GM18505 (cell line): ENCODE measurements at regions not wholly inside any gene's neighbourhood (a gene's known extent, or its start where the extent isn't known, plus 50 kb on each side); places are given as distances from the start of the nearest gene placed in this dataset.

ENCODE experiments used
- ATAC-seq: cut with Tn5 transposase; IDR thresholded peaks from one replicate; pipeline ENCODE4 v1.9.1; 2021; ENCODE audit not compliant: unreplicated experiment
- POLR2A ChIP-seq: IDR thresholded peaks from 4 replicates; pipeline ENCODE4 v1.6.1; 2011; ENCODE audit warnings: borderline replicate concordance; ENCODE audit not compliant: insufficient read depth, insufficient read length; ENCODE audit errors: extremely low read depth

GRCh38 chr9:86771941-86772634 is 175.2 kb downstream of the GAS1 start:
- TF ChIP-seq POLR2A = no peak
- ATAC-seq = no peak

- no peak for TF ChIP-seq POLR2A
- ATAC-seq = no peak
These were observed 175.9 kb downstream of the GAS1 start for GRCh38 chr9:86771420-86771819.

- no peak for TF ChIP-seq POLR2A
- ATAC-seq = no peak
These were observed 178.6 kb downstream of the GAS1 start for GRCh38 chr9:86768709-86769108.

- TF ChIP-seq POLR2A = no peak
- ATAC-seq = no peak
These were observed 179.3 kb downstream of the GAS1 start for GRCh38 chr9:86768020-86768419.

- TF ChIP-seq POLR2A = no peak
- no peak for ATAC-seq
These were observed 179.9 kb downstream of the GAS1 start for GRCh38 chr9:86767373-86767772.

GRCh38 chr9:86766912-86767311 is 180.4 kb downstream of the GAS1 start:
- ATAC-seq = no peak
- TF ChIP-seq POLR2A = no peak

GRCh38 chr9:86766511-86766910 is 180.8 kb downstream of the GAS1 start:
- TF ChIP-seq POLR2A = no peak
- no peak for ATAC-seq

- no peak for ATAC-seq
- no peak for TF ChIP-seq POLR2A
These were observed 181.4 kb downstream of the GAS1 start for GRCh38 chr9:86765746-86766430.

- no peak for TF ChIP-seq POLR2A
- ATAC-seq = no peak
These were observed 182.5 kb downstream of the GAS1 start for GRCh38 chr9:86764671-86765343.

GRCh38 chr9:86764221-86764624 is 183.1 kb downstream of the GAS1 start:
- no peak for ATAC-seq
- no peak for TF ChIP-seq POLR2A

- no peak for ATAC-seq
These were observed 183.5 kb downstream of the GAS1 start for GRCh38 chr9:86763791-86764190.

GRCh38 chr9:86757382-86757720 is 190.0 kb downstream of the GAS1 start:
- TF ChIP-seq POLR2A = no peak
- no peak for ATAC-seq

More at GRCh38 chr9:86763791-86764190, 183.5 kb downstream of the GAS1 start:
- no peak for TF ChIP-seq POLR2A

- no peak for ATAC-seq
- TF ChIP-seq POLR2A = no peak
These were observed 190.5 kb downstream of the GAS1 start for GRCh38 chr9:86756576-86757381.
